Naive thymus-derived CD8-positive, alpha-beta T cell (primary cell): ENCODE measurements at regions not wholly inside any gene's neighbourhood (a gene's known extent, or its start where the extent isn't known, plus 50 kb on each side); places are given as distances from the start of the nearest gene placed in this dataset.

ENCODE experiments used
- ATAC-seq, 2 donors: fragments of 150-1000 bp; cut with Tn5 transposase in 1 of 2; sonication (Bioruptor Pico), chemical (Tn5 transposase) in 1 of 2; 1 replicate in 1 of 2; 2 replicates in 1 of 2; pipeline ENCODE4 v1.10.0; 2021; ENCODE audit warnings: mild to moderate bottlenecking in 2 of 2, moderate library complexity in 2 of 2
- POLR2A ChIA-PET: fragments of 350-600 bp; sonication (Branson Sonifier 250); formaldehyde crosslinking; loops from one replicate; lab custom pipeline; 2021; ENCODE audit warnings: antibody characterized with exemption; lab: Charles Lee
- DNase-seq, 10 donors: peaks; one replicate each; pipeline versions ENCODE4 v3.0.0 to v3.0.0-alpha.2; 2020 to 2022
- H3K27ac Mint-ChIP-seq, 10 donors: one replicate each; pipeline ENCODE4 v1.8.0; 2020 to 2022; ENCODE audit warnings: mild to moderate bottlenecking in 10 of 10, mixed read lengths in 10 of 10, moderate library complexity in 4 of 10, inconsistent platforms in 1 of 10
- H3K27me3 Mint-ChIP-seq, 5 donors: one replicate each; pipeline ENCODE4 v1.8.0; 2021 to 2022; ENCODE audit warnings: mixed read lengths in 5 of 5
- H3K36me3 Mint-ChIP-seq, 3 donors: one replicate each; pipeline ENCODE4 v1.8.0; 2020 to 2022; ENCODE audit warnings: mixed read lengths in 3 of 3, mild to moderate bottlenecking in 2 of 3, inconsistent platforms in 1 of 3
- H3K4me1 Mint-ChIP-seq, 4 donors: one replicate each; pipeline ENCODE4 v1.8.0; 2021 to 2022; ENCODE audit warnings: mixed read lengths in 4 of 4
- H3K4me3 Mint-ChIP-seq, 10 donors: one replicate each; pipeline ENCODE4 v1.8.0; 2020 to 2022; ENCODE audit warnings: mild to moderate bottlenecking in 10 of 10, mixed read lengths in 10 of 10, moderate library complexity in 6 of 10, inconsistent platforms in 1 of 10
- H3K9me3 Mint-ChIP-seq, 9 donors: one replicate each; pipeline ENCODE4 v1.8.0; 2020 to 2022; ENCODE audit warnings: mixed read lengths in 9 of 9, mild to moderate bottlenecking in 3 of 9, inconsistent platforms in 1 of 9, moderate library complexity in 1 of 9

DNA sequence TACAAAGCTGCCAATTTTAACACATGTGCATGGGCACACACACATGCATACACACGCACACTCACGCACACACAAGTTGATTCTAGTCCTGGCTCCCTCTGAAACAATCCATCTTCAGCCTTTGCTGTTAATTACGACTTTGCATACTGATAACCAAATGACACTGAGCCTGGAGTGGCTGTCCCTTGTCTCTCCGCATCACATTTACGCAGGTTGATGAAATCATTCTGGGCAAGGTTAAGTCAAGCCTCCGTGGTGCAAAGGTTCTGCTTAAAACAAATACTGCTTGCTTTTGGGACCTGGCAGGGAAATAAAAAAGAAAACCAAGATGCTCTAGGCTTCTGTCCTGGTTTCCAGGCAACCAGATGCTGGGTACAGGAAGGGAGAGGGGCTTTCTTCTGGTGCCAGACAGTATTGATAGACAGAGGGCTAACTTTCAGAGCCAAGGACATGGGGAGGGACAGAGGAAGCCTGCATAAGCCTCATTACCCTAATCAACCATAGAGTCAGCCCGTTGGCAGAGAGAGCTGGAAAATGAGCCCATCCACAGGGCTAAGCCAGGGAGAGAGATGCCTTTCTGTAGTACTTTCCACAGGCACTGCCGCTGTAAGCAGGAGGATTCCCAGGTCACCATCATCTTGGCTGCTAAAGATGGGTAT lies 233.0 kb downstream of the WDR11 start:
- no peak overlapping the region for H3K4me3 Mint-ChIP-seq
- POLR2A ChIA-PET: no interaction called here
- no peaks in the 10 kb centered on the region for H3K4me1 Mint-ChIP-seq
- ATAC-seq: no peak
- H3K27me3 Mint-ChIP-seq: peaks cover 0 to 20% (median 2%) of the 10 kb centered on the region in 5 donors
- no peak for DNase-seq
- H3K27ac Mint-ChIP-seq: no peak overlapping the region
- peaks cover 0 to 10% (median 0%) of the 10 kb centered on the region in 9 donors for H3K9me3 Mint-ChIP-seq
- H3K36me3 Mint-ChIP-seq: no peaks in the 10 kb centered on the region

DNA sequence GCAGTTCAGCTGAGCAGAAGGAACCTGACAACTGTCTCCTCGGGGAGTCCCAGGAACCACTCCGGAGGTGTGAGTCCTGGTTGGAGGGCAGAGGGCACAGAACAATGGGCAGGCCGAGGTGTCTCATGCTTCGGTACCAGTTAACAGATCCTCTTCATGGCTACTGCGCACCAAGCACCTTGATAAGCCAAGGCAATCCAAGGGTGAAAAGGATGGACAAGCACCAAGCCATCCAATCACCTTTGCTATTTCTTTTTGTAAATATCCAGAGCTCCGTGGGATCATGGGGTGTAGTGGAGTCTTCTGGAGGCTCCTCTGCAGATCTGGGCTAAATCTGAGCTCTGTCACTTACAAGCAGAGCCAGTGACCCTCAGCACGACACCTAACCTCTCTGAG lies 233.5 kb downstream of the WDR11 start:
- Mint-ChIP-seq H3K4me3 (no peak overlapping the region), H3K9me3 (peaks cover 0 to 10% (median 0%) of the 10 kb centered on the region in 9 donors), H3K36me3 (no peaks in the 10 kb centered on the region), H3K4me1 (no peaks in the 10 kb centered on the region), H3K27me3 (peaks cover 0 to 20% (median 2%) of the 10 kb centered on the region in 5 donors), H3K27ac (no peak overlapping the region)
- ATAC-seq (no peak), DNase-seq (no peak)
- POLR2A ChIA-PET: no interaction called here

DNA sequence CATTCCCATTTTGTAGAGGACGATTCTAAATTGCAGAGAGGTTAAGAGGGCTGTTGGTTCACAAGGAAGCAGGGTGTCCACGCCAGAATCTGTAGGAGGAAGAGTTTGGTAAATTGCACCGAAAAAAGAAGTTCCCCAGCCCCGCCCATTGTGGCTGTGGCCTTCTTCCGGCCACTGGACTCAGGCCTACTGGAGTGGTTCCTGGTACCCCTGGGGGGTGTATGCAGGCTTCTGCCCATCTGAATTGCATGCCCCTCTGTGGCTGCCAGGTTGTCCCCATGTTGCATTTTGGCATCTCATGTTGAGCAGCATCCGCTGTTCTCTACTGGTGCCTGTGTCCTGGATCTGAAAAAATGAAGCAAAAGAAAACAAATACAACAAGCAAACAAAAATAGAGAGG lies 234.2 kb downstream of the WDR11 start:
- H3K36me3 Mint-ChIP-seq: no peaks in the 10 kb centered on the region
- POLR2A ChIA-PET: no interaction called here
- no peak overlapping the region for H3K27ac Mint-ChIP-seq

DNA sequence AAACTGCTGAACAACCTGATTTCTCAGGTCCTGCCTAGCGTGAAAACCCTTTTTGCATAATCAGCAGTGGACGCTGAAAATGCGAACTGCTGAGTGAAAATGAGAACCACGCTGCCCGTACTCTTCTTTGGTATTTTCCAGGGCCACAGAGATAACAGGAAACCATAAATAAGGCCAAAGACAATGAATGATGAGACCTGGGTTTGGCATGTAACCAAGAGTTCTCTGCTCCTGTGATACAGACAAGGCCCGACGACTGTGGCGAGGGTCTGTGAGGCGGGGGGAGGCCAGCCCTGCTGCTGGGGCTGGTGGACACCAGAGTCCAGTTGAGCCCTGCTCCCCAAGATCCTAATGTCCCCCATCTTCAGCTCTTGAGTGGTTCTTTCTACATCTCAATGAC lies 236.0 kb downstream of the WDR11 start:
- Mint-ChIP-seq H3K27me3 (peaks cover 0 to 7% (median 0%) of the 10 kb centered on the region in 5 donors), H3K4me1 (no peaks in the 10 kb centered on the region), H3K36me3 (no peaks in the 10 kb centered on the region), H3K9me3 (peaks cover 0 to 10% (median 0%) of the 10 kb centered on the region in 9 donors), H3K27ac (no peak overlapping the region), H3K4me3 (no peak overlapping the region)
- ATAC-seq (no peak), DNase-seq (no peak)
- POLR2A ChIA-PET: no interaction called here

More for the DNA sequence above, 234.2 kb downstream of the WDR11 start:
- H3K27me3 Mint-ChIP-seq: peaks cover 0 to 15% (median 2%) of the 10 kb centered on the region in 5 donors
- no peaks in the 10 kb centered on the region for H3K4me1 Mint-ChIP-seq
- DNase-seq: no peak
- peaks cover 0 to 10% (median 0%) of the 10 kb centered on the region in 9 donors for H3K9me3 Mint-ChIP-seq
- no peak overlapping the region for H3K4me3 Mint-ChIP-seq
- no peak for ATAC-seq

DNA sequence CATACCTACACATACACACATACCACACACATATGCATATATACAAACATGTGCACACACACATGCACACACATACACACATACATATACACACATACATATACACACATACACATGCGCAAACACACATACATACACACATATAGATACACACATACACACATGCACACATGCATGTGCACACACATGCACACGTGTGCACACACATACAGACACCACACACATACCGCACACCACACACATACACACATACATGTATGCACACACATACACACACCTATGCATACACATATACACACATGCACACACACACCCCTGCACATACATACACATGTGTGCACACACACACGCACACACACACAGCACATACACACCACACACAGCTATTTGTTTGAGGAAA lies 236.5 kb downstream of the WDR11 start:
- H3K27ac Mint-ChIP-seq: no peak overlapping the region
- peaks cover 0 to 10% (median 0%) of the 10 kb centered on the region in 9 donors for H3K9me3 Mint-ChIP-seq
- H3K4me1 Mint-ChIP-seq: no peaks in the 10 kb centered on the region
- POLR2A ChIA-PET: no interaction called here
- H3K36me3 Mint-ChIP-seq: no peaks in the 10 kb centered on the region
- DNase-seq (no peak), ATAC-seq (no peak)
- H3K4me3 Mint-ChIP-seq: no peak overlapping the region
- peaks cover 0 to 6% (median 0%) of the 10 kb centered on the region in 5 donors for H3K27me3 Mint-ChIP-seq

DNA sequence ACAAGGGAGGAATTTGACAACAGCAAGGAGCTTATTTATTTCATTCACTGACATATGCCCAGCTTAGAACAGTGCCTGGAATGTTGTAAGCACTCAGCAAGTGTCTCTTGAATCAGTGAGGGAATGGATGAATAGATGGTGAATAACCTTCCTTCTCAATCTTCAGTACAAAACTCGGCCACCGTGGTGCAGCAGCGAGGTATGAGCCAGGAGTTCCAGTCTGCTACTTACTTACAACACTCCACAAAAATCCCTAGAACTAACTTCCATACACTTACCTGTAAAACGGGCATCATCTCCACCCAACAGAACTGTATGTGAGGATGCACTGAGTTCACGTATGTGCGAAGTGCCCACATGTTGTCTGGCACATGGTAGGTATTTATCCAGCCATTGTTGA lies 237.4 kb downstream of the WDR11 start:
- Mint-ChIP-seq H3K9me3 (peaks cover 0 to 10% (median 0%) of the 10 kb centered on the region in 9 donors), H3K27me3 (peaks cover 0 to 4% (median 0%) of the 10 kb centered on the region in 5 donors), H3K36me3 (no peaks in the 10 kb centered on the region), H3K4me3 (no peak overlapping the region), H3K4me1 (no peaks in the 10 kb centered on the region), H3K27ac (no peak overlapping the region)
- POLR2A ChIA-PET: no interaction called here
- no peak for ATAC-seq
- DNase-seq: no peak

DNA sequence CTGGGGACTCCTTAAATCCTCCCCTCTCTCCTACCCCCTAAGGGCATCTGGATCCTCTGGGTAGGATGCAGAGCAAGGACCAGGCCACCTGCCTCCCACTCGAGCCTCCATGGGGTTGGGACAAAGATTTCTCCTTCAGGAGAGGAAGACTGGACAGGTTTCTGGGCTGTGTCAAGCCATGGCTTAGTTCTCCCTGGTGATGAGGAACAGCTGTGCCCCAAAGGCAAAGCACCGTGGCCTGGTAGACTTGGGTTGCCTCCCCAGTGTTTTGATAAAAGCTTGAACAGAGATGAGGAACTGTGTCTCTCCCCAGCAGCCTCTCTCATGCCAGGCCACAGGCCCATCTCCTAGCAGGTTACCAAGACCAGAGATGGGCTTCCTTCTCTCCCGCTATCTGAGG lies 238.3 kb downstream of the WDR11 start:
- H3K27ac Mint-ChIP-seq: no peak overlapping the region
- H3K4me1 Mint-ChIP-seq: no peaks in the 10 kb centered on the region
- no peak overlapping the region for H3K4me3 Mint-ChIP-seq
- H3K36me3 Mint-ChIP-seq: no peaks in the 10 kb centered on the region
- POLR2A ChIA-PET: no interaction called here
- ATAC-seq (no peak), DNase-seq (no peak)
- peaks cover 0 to 4% (median 0%) of the 10 kb centered on the region in 5 donors for H3K27me3 Mint-ChIP-seq
- peaks cover 0 to 10% (median 0%) of the 10 kb centered on the region in 9 donors for H3K9me3 Mint-ChIP-seq

DNA sequence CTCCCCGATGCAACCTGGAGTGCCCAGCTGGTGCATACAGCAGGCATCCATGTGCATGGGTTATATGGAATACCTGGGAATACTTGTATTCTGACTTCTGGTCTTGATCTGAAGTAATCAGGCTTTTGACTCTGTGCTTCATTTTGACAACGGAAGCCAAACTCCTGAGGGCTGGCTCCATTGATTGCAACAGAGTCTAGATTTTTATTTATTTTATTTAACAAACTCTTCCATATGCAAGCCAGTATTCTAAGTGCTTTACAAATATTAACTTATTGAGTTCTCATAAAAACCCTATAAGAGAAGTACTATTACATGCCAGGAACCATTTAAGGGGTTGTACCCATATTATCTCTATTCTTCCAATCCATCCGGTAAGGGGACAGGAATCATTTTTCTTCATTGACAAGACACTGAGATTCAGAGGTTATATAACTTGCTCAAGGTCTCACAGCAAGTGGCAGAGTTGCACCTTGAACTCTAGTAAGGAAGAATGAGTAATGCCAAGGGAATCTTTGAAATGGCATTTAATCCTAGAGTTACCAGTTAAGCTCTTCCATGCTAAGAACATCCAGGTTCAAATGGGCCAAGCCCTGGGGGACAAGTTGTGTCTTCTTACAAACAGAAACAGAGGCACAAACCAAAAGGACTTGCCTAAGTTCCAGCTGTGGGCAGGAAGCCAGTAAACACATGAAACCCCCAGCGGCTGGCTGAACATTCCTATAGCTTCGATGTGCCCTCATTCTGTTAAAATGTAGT lies 241.0 kb downstream of the WDR11 start:
- Mint-ChIP-seq H3K4me3 (no peak overlapping the region), H3K4me1 (no peaks in the 10 kb centered on the region), H3K9me3 (peaks cover 0 to 10% (median 0%) of the 10 kb centered on the region in 9 donors), H3K36me3 (no peaks in the 10 kb centered on the region), H3K27ac (no peak overlapping the region), H3K27me3 (no peaks in the 10 kb centered on the region)
- ATAC-seq (no peak), DNase-seq (no peak)
- POLR2A ChIA-PET: no interaction called here

DNA sequence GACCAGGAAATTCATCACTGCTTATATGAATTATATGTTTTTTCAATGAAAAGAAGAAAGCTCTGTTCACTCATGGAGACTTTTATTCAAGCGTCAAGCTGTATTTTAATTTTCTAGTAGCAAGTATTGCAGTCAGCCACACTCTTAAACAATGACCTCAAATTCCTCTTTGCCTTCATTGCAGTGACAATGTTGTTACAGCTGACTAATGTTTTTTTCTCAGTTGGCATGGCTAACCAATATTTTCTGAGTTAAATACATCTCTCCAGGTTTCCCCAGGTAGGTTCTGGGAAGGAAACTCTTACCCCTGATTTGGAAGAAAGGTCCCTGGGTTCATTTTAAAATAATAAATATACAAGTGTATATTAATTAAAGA lies 241.5 kb downstream of the WDR11 start:
- H3K27ac Mint-ChIP-seq: no peak overlapping the region
- H3K9me3 Mint-ChIP-seq: peaks cover 0 to 10% (median 0%) of the 10 kb centered on the region in 9 donors
- H3K27me3 Mint-ChIP-seq: no peaks in the 10 kb centered on the region
- ATAC-seq: no peak
- no peak overlapping the region for H3K4me3 Mint-ChIP-seq
- DNase-seq: no peak
- H3K4me1 Mint-ChIP-seq: no peaks in the 10 kb centered on the region
- no peaks in the 10 kb centered on the region for H3K36me3 Mint-ChIP-seq
- POLR2A ChIA-PET: no interaction called here

DNA sequence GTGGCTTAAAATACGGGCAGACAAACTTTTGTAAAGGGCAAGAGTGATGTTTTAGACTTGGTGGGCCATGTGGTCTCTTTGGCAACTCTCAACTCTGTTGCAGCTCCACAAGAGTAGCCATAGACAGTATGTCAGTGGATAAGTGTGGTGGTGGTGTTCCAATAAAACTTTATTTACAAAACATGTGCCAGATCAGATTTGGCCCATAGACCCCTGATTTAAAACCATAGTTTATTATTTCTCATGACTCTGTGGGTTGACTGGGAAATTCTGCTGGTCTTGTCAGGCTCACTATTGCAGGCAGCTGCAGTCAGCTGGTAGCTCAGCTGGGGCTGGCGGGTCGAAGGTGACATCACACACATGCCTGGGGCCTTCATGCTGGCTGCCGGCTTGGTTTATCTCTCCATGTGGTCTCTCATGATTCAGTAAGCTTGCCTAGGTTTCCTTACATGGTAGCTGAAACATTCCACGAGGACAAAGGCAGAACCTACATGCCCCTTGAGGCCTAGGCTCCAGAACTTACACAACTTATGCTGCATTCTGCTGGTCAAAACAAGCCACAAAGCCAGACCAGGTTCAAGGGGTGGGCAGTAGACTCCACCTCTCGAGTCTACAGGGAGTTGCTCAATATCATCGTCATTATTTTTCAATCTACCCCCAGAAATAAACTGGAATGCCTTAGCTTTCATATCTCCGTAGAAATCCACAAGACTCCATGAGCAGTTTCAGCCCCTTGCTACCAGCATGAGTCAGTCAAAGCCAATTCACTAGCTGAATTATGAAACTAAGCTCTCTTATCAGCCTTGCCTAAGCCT lies 245.7 kb downstream of the WDR11 start:
- Mint-ChIP-seq H3K4me3 (no peak overlapping the region), H3K36me3 (no peaks in the 10 kb centered on the region), H3K27ac (no peak overlapping the region), H3K9me3 (peaks cover 0 to 9% (median 0%) of the 10 kb centered on the region in 9 donors), H3K27me3 (no peaks in the 10 kb centered on the region), H3K4me1 (no peaks in the 10 kb centered on the region)
- POLR2A ChIA-PET: no interaction called here
- DNase-seq: no peak
- no peak for ATAC-seq

DNA sequence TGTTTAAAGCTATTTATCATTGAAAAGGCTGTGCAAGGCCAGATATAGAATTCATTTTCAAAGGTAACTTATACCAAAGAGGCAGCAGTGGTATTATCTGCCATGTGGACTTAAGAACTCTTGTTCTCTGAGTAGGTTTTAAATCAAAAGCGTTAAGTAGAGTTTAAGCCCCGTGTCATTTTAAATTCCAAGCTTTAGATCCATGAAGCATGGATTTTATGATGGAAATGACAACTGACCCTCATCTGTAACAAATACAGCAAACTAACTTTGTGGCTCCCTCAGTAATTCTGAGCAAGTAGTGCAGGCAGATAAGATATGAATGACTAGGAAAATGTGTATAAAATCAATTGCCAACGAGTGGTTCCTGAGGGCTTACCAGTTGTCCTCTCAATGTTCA lies 247.0 kb downstream of the WDR11 start:
- Mint-ChIP-seq H3K4me3 (no peak overlapping the region), H3K27ac (no peak overlapping the region), H3K36me3 (no peaks in the 10 kb centered on the region), H3K9me3 (peaks cover 0 to 4% (median 0%) of the 10 kb centered on the region in 9 donors), H3K4me1 (no peaks in the 10 kb centered on the region), H3K27me3 (no peaks in the 10 kb centered on the region)
- ATAC-seq (no peak), DNase-seq (no peak)
- POLR2A ChIA-PET: no interaction called here

DNA sequence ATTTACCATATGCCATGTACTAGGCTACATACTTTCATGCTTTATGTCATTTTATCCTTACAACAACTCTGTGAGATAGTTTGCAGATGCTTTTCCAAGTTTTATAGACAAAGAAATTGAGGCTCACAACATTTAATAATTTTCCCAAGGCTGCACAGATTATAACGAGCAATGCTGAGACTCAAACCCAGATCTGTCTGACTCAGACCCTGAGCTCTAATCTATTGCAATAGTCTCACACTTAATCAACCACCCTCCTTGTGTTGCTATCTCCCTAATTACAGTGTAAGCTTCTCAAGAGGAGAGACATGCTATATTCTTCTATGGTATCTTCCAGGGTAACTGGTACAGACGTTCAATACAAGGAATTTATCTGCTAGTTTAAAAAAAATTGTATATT lies 247.6 kb downstream of the WDR11 start:
- H3K27me3 Mint-ChIP-seq: no peaks in the 10 kb centered on the region
- POLR2A ChIA-PET: no interaction called here
- peaks cover 0 to 4% (median 0%) of the 10 kb centered on the region in 9 donors for H3K9me3 Mint-ChIP-seq
- no peaks in the 10 kb centered on the region for H3K4me1 Mint-ChIP-seq
- DNase-seq (no peak), ATAC-seq (no peak)
- no peak overlapping the region for H3K27ac Mint-ChIP-seq
- H3K4me3 Mint-ChIP-seq: no peak overlapping the region
- H3K36me3 Mint-ChIP-seq: no peaks in the 10 kb centered on the region

DNA sequence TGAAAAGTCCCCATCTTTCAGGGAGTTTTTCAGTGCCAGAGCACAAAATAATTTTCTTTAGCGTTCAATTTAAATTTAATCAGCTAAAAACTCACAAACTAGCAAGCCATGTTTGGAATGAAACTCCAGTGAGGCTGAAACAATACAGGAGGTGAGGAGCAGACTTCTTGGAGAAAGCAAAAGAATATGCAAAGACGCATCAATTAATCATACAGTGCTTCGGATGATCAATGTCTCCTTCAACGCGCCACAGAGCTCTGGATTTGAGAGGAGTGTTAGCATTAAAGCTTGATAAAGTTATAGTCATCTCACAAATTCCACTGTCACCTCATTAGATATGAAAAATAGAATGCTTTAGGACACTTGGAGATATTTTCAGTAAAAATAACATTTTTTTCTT lies 248.0 kb downstream of the WDR11 start:
- Mint-ChIP-seq H3K4me1 (no peaks in the 10 kb centered on the region), H3K9me3 (peaks cover 0 to 4% (median 0%) of the 10 kb centered on the region in 9 donors), H3K27ac (no peak overlapping the region), H3K36me3 (no peaks in the 10 kb centered on the region), H3K4me3 (no peak overlapping the region), H3K27me3 (no peaks in the 10 kb centered on the region)
- DNase-seq (no peak), ATAC-seq (no peak)
- POLR2A ChIA-PET: no interaction called here
